Activated T-helper 1 cell treated with anti-CD3 and anti-CD28 coated beads, Interleukin-12 subunit alpha, Interleukin-12 subunit beta, Interleukin-2, Interleukin-4 antibody, amounts not matched to agents 30 ng/mL and 10 ng/mL and 1 ng/mL, durations not matched to agents 14 hours and 24 hours and 36 hours (primary cell): ENCODE measurements at regions not wholly inside any gene's neighbourhood (a gene's known extent, or its start where the extent isn't known, plus 50 kb on each side); places are given as distances from the start of the nearest gene placed in this dataset.
"Not testable (repeated sequence)": the region's sequence is repeated elsewhere in the genome, so short reads cannot be mapped to it uniquely, and the experiment has no call there.

Experiments
- DNase-seq: peaks from one replicate; pipeline ENCODE4 v3.0.0; 2021; ENCODE audit warnings: low spot score
- H3K27ac Mint-ChIP-seq: one replicate; pipeline ENCODE4 v1.8.0; 2021; ENCODE audit warnings: mild to moderate bottlenecking, mixed read lengths
- H3K27me3 Mint-ChIP-seq: one replicate; pipeline ENCODE4 v1.8.0; 2022; ENCODE audit warnings: mild to moderate bottlenecking, moderate library complexity, mixed read lengths; ENCODE audit not compliant: insufficient read depth
- H3K36me3 Mint-ChIP-seq: one replicate; pipeline ENCODE4 v1.8.0; 2021; ENCODE audit warnings: low read depth, mixed read lengths
- H3K4me1 Mint-ChIP-seq: one replicate; pipeline ENCODE4 v1.8.0; 2021; ENCODE audit warnings: low read depth, mixed read lengths
- H3K4me3 Mint-ChIP-seq: one replicate; pipeline ENCODE4 v1.8.0; 2021; ENCODE audit warnings: mild to moderate bottlenecking, moderate library complexity, mixed read lengths
- H3K9me3 Mint-ChIP-seq: one replicate; pipeline ENCODE4 v1.8.0; 2021; ENCODE audit warnings: mixed read lengths
- intact Hi-C: fragments of 100-400 bp; cut with micrococcal nuclease; formaldehyde crosslinking; loops from one replicate; pipeline ENCODE4 v1.15.1; 2024

DNA sequence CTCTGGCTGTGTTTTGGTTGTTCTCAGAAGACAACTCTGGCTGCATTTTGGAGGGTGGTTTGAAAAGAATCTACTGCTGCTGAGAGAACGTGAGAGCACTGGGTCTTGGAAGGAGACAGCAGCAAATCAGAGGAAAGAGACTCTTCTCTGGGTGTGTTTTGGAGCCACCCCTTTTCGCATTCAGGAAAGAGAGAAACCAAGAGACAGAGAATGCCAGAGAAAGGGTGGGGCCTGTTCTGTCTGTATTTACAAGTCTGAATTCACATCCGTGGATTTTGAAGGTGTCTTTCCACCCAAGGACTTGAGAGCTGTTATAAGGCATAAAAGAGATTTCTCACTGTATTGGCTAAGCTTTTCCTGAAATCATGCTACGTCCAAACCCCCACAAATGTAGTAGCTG is 187.2 kb downstream of the C1orf94 start:
- Mint-ChIP-seq H3K4me3 (no peak overlapping the region), H3K27me3 (peaks cover 5% of the 10 kb centered on the region), H3K9me3 (no peaks in the 10 kb centered on the region), H3K27ac (no peak overlapping the region), H3K36me3 (no peaks in the 10 kb centered on the region), H3K4me1 (no peaks in the 10 kb centered on the region)
- DNase-seq = no peak
- intact Hi-C loops = no loop called here

DNA sequence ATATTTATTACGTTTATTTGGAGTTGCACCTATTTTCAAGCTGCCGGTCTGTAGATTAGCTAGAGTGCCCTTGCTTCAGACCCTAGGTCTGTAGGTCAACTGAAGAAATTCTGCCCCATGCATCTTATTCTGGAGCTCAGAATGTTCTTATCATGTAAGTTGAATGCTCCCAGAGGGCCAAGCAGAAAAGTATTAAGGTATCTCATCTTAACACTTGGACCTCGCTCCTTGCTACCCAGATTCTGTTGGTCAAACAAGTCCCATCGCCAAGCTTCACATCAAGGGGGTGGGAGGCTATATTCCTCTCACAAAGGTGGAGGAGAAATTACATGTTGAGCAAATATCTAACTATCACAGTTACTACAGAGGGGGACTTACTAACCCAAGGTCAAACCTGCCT is 187.7 kb downstream of the C1orf94 start:
- H3K27ac Mint-ChIP-seq = no peak overlapping the region
- H3K4me3 Mint-ChIP-seq = no peak overlapping the region
- DNase-seq = no peak
- H3K27me3 Mint-ChIP-seq = peaks cover 5% of the 10 kb centered on the region
- no peaks in the 10 kb centered on the region for H3K36me3 Mint-ChIP-seq
- no peaks in the 10 kb centered on the region for H3K9me3 Mint-ChIP-seq
- intact Hi-C loops = no loop called here
- H3K4me1 Mint-ChIP-seq = no peaks in the 10 kb centered on the region

DNA sequence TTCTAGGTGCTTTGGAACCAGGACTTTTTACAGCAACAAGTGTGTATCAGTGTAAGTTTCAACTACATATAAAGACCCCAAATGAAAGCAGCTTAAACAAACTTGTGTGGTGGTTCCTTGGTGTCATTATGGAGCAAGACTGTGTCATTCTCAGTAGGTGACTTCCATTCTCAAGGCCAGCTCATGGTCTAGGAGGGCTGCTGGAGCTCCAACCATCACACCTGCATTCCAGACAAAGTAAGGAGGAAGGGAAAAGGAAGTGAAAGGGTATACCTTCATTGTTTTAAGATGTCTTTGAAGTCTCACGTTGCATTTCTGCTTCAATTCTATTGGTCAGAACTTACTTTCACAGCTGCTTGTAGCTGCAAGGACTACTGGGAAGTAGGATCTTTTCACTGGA is 188.6 kb downstream of the C1orf94 start:
- intact Hi-C loops = no loop called here
- Mint-ChIP-seq H3K36me3 (no peaks in the 10 kb centered on the region), H3K9me3 (no peaks in the 10 kb centered on the region), H3K4me3 (no peak overlapping the region), H3K4me1 (no peaks in the 10 kb centered on the region), H3K27me3 (peaks cover 5% of the 10 kb centered on the region), H3K27ac (no peak overlapping the region)
- DNase-seq = no peak

DNA sequence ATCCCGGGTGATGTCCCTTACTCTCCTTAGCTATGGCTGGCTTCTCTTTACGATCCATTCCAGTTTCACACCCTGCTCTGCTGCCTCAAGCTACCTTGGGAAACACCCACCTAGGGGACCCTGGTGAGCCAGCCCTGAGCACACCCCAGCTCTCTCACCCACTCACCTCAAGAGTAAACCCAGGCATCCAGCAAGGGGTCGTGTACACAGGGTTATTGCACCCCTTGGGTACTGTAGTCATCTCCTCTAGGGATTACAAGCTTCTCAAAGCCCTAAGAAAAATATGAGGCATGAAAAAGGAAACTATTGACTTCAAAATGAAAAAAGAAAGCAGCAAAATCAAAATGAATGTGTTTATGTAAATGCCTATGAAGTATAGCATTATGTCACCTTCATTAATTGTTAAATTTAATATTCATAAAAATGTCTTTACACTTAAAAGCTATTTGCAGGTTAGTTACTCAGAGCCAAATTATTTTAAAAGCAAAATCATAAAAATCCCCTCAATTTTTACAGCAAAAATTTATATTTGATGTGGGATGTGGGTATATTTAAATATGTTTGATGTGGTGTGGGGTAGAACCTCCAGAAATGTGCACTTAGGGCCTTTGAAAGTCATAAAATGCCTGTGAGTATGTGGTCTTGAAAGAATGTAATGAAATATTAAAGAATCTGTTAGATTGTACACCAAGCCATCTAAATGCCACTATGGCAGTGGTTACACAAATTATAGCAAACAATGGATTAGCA is 190.3 kb downstream of the C1orf94 start:
- no peak for DNase-seq
- H3K36me3 Mint-ChIP-seq = no peaks in the 10 kb centered on the region
- no peaks in the 10 kb centered on the region for H3K9me3 Mint-ChIP-seq

DNA sequence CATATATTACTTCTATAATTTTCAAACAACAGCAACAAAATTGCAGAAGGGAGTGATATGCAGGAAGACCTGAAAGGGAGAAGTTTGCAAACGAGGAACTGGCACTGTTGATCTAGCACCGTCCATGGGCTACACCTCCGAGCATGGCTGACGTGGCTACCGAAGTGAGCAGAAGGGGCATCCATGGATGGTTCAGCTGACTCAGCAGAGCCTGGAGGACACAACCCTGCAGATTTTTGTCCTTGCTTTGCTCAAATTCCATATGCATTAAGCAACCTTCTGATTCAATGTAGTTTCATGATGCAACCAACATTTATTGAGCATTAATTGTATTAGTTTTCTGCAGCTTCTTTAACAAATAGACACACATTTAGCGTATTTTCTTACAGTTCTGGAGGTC is 191.2 kb downstream of the C1orf94 start:
- Mint-ChIP-seq H3K27me3 (peaks cover 5% of the 10 kb centered on the region), H3K4me1 (no peaks in the 10 kb centered on the region), H3K27ac (no peak overlapping the region), H3K36me3 (no peaks in the 10 kb centered on the region), H3K4me3 (no peak overlapping the region), H3K9me3 (no peaks in the 10 kb centered on the region)
- intact Hi-C loops = no loop called here
- DNase-seq = no peak

More for the DNA sequence above, 190.3 kb downstream of the C1orf94 start:
- no peak overlapping the region for H3K27ac Mint-ChIP-seq
- intact Hi-C loops = no loop called here
- H3K27me3 Mint-ChIP-seq = peaks cover 5% of the 10 kb centered on the region
- no peak overlapping the region for H3K4me3 Mint-ChIP-seq
- no peaks in the 10 kb centered on the region for H3K4me1 Mint-ChIP-seq

DNA sequence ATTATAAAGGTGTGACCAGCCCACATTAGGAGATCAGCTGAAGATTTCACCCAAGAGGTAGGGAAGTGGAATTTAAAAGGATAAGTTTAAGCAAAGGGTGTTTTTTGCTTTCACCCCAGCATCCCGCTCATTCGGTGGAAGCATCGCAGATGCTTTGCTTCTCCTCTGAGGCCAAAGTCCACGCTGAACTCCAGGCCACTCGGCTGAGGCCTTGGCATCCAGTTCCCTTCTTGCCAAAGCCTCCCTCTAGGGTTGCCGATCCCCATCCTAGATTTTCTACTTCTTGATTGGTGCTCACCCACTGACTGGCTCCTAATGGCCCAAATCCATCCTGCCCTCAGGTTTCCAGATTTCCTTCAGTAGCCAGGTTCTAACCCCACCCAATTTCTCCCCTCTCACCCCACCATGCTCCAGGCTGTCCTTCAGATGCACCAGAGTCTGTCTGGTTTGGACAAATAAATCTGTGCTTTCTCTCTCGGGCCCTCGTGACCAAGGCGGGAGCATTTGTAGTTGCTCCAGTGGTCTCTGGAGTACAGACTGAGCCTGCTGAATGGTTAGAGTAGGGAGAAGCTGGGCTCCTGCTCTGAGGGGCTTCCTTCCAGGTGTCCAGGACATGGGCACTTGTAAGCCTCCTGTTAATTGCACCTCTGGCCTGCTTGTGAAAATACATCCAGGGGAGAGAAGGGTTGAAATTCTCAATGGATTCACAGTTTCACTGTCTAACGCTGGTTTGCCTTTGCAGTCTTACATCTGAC is 193.2 kb downstream of the C1orf94 start:
- H3K4me3 Mint-ChIP-seq = no peak overlapping the region

DNA sequence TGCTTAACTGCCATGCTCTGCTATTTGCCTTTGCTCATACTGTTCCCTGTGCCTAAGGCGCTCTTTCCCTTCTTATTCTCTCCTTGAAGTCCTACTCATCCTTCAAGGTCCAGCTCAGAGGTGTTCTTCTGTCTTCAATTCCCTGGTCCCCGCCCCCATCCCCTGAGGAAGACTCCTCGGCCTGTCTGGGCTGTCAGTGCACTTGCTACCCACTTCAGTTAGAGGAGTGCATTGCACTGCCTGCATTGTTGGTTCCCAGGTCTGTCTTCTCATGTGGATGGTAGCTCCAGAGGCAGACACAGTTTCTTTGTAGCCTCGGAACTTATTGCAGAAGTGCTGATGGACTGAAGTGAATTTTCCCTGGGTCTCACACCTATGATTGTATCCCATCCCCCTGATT is 194.0 kb downstream of the C1orf94 start:
- H3K4me1 Mint-ChIP-seq = no peaks in the 10 kb centered on the region

More for the DNA sequence above, 193.2 kb downstream of the C1orf94 start:
- H3K36me3 Mint-ChIP-seq = no peaks in the 10 kb centered on the region
- DNase-seq = no peak
- H3K27me3 Mint-ChIP-seq = peaks cover 7% of the 10 kb centered on the region
- H3K27ac Mint-ChIP-seq = no peak overlapping the region
- intact Hi-C loops = no loop called here
- no peaks in the 10 kb centered on the region for H3K9me3 Mint-ChIP-seq
- no peaks in the 10 kb centered on the region for H3K4me1 Mint-ChIP-seq

DNA sequence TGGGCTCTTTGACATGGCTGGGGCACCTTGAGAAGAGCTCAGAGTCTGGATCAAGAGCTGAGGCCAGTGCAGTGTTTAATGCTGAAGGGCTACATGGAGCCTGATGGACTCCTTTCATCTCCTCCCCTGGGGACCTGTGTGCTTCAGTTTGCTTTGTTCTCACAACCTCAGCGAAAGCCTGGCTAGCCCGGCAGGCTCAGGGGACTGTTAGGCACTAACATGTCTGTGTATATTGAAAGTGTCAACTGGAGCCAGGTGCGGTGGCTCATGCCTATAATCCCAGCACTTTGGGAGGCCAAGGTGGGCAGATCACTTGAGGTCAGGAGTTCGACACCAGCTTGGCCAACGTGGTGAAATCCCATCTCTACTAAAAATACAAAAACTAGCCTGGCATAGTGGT is 194.5 kb downstream of the C1orf94 start:
- H3K27ac Mint-ChIP-seq, H3K36me3 Mint-ChIP-seq, DNase-seq, H3K4me1 Mint-ChIP-seq, intact Hi-C loops, H3K27me3 Mint-ChIP-seq, H3K4me3 Mint-ChIP-seq, H3K9me3 Mint-ChIP-seq: not testable (repeated sequence)

More for the DNA sequence above, 194.0 kb downstream of the C1orf94 start:
- Mint-ChIP-seq H3K9me3 (no peaks in the 10 kb centered on the region), H3K4me3 (no peak overlapping the region), H3K36me3 (no peaks in the 10 kb centered on the region), H3K27ac (no peak overlapping the region), H3K27me3 (peaks cover 7% of the 10 kb centered on the region)
- intact Hi-C loops = no loop called here
- DNase-seq = no peak

DNA sequence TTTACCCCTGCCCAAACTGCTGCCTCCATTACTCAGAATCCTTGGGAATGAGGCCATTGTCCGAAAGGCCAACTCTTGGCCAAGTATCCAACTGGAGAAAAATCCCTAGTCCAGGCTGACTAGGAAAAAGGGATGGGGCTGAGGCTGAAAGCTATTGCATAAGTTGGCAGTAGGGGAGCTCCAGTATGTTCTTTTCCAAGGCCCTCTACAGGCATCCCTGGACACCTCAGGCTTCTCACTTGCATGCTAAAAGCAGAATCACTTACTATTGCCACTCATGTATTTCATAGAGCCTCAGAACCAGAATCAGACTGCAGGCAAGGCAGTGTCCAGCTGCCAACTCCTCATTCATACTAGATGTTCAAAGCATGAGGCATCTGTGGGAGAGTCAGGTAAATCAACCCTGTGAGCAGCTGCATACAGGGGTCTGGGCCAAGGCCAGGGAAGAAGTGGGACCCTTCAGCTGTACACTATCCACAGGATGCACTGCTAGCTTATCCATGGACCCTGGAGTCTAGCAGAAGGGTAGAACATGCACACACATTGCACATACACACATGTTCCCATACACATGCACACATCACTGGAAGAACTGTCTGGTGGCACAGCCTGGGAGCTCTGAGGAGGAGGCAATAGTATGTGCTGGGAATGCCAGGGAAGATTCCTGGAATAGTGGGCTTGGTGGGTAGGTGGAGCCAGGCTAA is 195.3 kb downstream of the C1orf94 start:
- Mint-ChIP-seq H3K9me3 (no peaks in the 10 kb centered on the region), H3K27ac (no peak overlapping the region), H3K36me3 (no peaks in the 10 kb centered on the region), H3K4me3 (no peak overlapping the region), H3K27me3 (peaks cover 10% of the 10 kb centered on the region), H3K4me1 (no peaks in the 10 kb centered on the region)
- DNase-seq = no peak
- intact Hi-C loops = no loop called here

DNA sequence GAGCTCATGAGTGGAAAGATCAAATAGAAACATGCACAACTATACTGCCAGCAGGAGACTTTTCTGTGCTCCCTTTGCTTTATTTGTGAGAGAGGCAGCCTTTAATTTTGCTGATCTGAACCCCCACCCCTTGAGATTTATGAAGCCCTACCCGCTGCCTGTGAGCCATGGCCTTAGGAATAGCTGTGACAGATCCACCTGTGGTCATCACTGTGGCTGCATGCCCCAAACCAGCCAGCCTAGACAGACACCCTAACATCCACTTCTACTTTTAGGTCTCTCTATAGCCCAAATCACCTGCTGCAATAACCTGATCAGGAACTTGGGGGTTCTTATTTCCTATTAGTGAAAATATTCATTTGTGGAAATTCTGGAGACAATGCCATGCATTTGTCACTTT is 196.2 kb downstream of the C1orf94 start:
- DNase-seq = no peak
- H3K4me1 Mint-ChIP-seq = no peaks in the 10 kb centered on the region
- H3K27me3 Mint-ChIP-seq = peaks cover 12% of the 10 kb centered on the region
- no peaks in the 10 kb centered on the region for H3K9me3 Mint-ChIP-seq
- intact Hi-C loops = no loop called here
- no peak overlapping the region for H3K4me3 Mint-ChIP-seq
- H3K36me3 Mint-ChIP-seq = no peaks in the 10 kb centered on the region
- H3K27ac Mint-ChIP-seq = no peak overlapping the region

DNA sequence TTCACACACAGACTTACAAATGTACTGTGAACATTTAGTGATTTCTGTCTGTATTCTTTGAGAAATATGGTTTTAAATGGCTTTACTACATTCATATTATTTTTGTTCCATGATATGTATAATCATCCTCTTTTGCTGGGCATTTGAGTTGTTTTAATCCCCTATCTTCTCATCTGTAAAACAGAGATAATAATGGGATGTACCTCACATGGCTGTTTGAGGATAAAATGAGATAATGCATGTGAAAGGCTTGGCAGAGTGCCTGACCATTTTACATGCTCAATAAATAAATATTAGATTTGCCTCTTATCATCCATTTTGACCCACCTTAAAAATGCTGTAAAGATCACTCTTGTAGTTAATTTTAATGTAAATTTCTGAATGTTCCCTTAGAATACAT is 197.2 kb downstream of the C1orf94 start:
- H3K27ac Mint-ChIP-seq = no peak overlapping the region

DNA sequence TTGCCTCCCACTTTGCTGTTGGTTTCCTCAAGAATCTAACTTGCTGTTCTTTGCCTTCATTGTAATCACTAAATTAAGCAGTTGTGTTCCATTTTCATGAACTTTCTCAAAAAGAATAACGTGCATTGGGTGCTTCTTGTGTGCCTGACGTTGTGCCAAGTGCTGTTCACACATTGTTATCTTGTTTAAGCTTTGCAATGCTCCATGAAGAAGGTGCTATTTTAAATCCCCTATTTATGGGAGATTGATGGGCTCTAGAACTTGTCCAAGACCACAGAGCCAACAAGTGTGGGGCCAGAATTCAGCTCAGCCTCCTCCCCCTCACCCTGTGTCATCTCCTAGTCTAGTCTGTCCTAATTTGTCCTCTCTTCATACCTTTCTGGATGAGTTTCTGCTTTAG is 199.8 kb downstream of the C1orf94 start:
- Mint-ChIP-seq H3K4me3 (no peak overlapping the region), H3K4me1 (no peaks in the 10 kb centered on the region), H3K27me3 (peaks cover 8% of the 10 kb centered on the region), H3K36me3 (no peaks in the 10 kb centered on the region), H3K9me3 (no peaks in the 10 kb centered on the region), H3K27ac (no peak overlapping the region)
- intact Hi-C loops = no loop called here
- DNase-seq = no peak

More for the DNA sequence above, 197.2 kb downstream of the C1orf94 start:
- peaks cover 8% of the 10 kb centered on the region for H3K27me3 Mint-ChIP-seq
- H3K36me3 Mint-ChIP-seq = no peaks in the 10 kb centered on the region
- no peaks in the 10 kb centered on the region for H3K4me1 Mint-ChIP-seq
- no peaks in the 10 kb centered on the region for H3K9me3 Mint-ChIP-seq
- no peak for DNase-seq
- no peak overlapping the region for H3K4me3 Mint-ChIP-seq
- intact Hi-C loops = no loop called here
